Naive thymus-derived CD4-positive, alpha-beta T cell (primary cell): ENCODE measurements at regions not wholly inside any gene's neighbourhood (a gene's known extent, or its start where the extent isn't known, plus 50 kb on each side); places are given as distances from the start of the nearest gene placed in this dataset.
A peak's percentile ranks its signal among the peaks of the same experiment; 100 is the strongest.

Experiments used
- ATAC-seq: fragments of 150-1000 bp; cut with Tn5 transposase; 2 replicates; pipeline ENCODE4 v1.10.0; 2021; ENCODE audit warnings: mild to moderate bottlenecking, moderate library complexity
- CTCF ChIA-PET: fragments of 350-600 bp; sonication (Branson Sonifier 250); formaldehyde crosslinking; loops from one replicate; lab custom pipeline; 2021; ENCODE audit warnings: antibody characterized with exemption; lab: Charles Lee
- POLR2A ChIA-PET: fragments of 350-600 bp; sonication (Branson Sonifier 250); formaldehyde crosslinking; loops from one replicate; lab custom pipeline; 2021; ENCODE audit warnings: antibody characterized with exemption, inconsistent platforms; lab: Charles Lee
- DNase-seq, 9 donors: peaks; one replicate each; pipeline versions ENCODE4 v3.0.0 to v3.0.0-alpha.2; 2020 to 2022; ENCODE audit warnings: mixed read lengths in 1 of 9
- H3K27ac ChIP-seq: one replicate; pipeline ENCODE4 v1.7.0; 2013; ENCODE audit warnings: mild to moderate bottlenecking, low read depth, low read length, moderate library complexity
- H3K27me3 ChIP-seq, 2 donors: one replicate each; pipeline ENCODE4 v1.7.0; 2013; ENCODE audit warnings: low read length in 2 of 2, mild to moderate bottlenecking in 2 of 2, moderate library complexity in 2 of 2; ENCODE audit not compliant: control insufficient read depth in 2 of 2, insufficient read depth in 2 of 2
- H3K36me3 ChIP-seq, 3 experiments: 1 replicate in 2 of 3; 2 replicates in 1 of 3; pipeline ENCODE4 v1.7.0; 2013; ENCODE audit warnings: low read length in 3 of 3, mild to moderate bottlenecking in 3 of 3, moderate library complexity in 1 of 3; ENCODE audit not compliant: insufficient read depth in 3 of 3, control insufficient read depth in 2 of 3
- H3K4me1 ChIP-seq, 2 donors: one replicate each; pipeline ENCODE4 v1.7.0; 2013; ENCODE audit warnings: low read length in 2 of 2, mild to moderate bottlenecking in 2 of 2, moderate library complexity in 1 of 2; ENCODE audit not compliant: control insufficient read depth in 2 of 2, insufficient read depth in 2 of 2
- H3K4me3 ChIP-seq: 2 replicates; pipeline ENCODE4 v1.7.0; 2013; ENCODE audit warnings: mild to moderate bottlenecking, low read length
- H3K9me3 ChIP-seq, 3 experiments: 1 replicate in 2 of 3; 2 replicates in 1 of 3; pipeline ENCODE4 v1.7.0; 2013; ENCODE audit warnings: low read length in 3 of 3; ENCODE audit not compliant: control insufficient read depth in 2 of 3
- H3K27ac Mint-ChIP-seq, 9 donors: one replicate each; pipeline ENCODE4 v1.8.0; 2020 to 2022; ENCODE audit warnings: mixed read lengths in 9 of 9, mild to moderate bottlenecking in 8 of 9, moderate library complexity in 5 of 9, inconsistent platforms in 2 of 9
- H3K27me3 Mint-ChIP-seq, 5 donors: one replicate each; pipeline ENCODE4 v1.8.0; 2021 to 2022; ENCODE audit warnings: mixed read lengths in 5 of 5, mild to moderate bottlenecking in 1 of 5
- H3K36me3 Mint-ChIP-seq, 5 donors: one replicate each; pipeline ENCODE4 v1.8.0; 2020 to 2022; ENCODE audit warnings: mixed read lengths in 5 of 5, mild to moderate bottlenecking in 3 of 5, inconsistent platforms in 1 of 5
- H3K4me1 Mint-ChIP-seq, 7 donors: one replicate each; pipeline ENCODE4 v1.8.0; 2020 to 2022; ENCODE audit warnings: mixed read lengths in 7 of 7, mild to moderate bottlenecking in 3 of 7, inconsistent platforms in 1 of 7
- H3K4me3 Mint-ChIP-seq, 10 donors: one replicate each; pipeline ENCODE4 v1.8.0; 2020 to 2022; ENCODE audit warnings: mild to moderate bottlenecking in 10 of 10, mixed read lengths in 10 of 10, moderate library complexity in 6 of 10, inconsistent platforms in 2 of 10
- H3K9me3 Mint-ChIP-seq, 11 donors: one replicate each; pipeline ENCODE4 v1.8.0; 2020 to 2022; ENCODE audit warnings: mixed read lengths in 11 of 11, mild to moderate bottlenecking in 4 of 11, inconsistent platforms in 1 of 11, moderate library complexity in 1 of 11
- intact Hi-C, 2 donors: fragments of 100-400 bp; cut with micrococcal nuclease; formaldehyde crosslinking; loops; one replicate each; pipeline ENCODE4 v1.15.1; 2023

DNA sequence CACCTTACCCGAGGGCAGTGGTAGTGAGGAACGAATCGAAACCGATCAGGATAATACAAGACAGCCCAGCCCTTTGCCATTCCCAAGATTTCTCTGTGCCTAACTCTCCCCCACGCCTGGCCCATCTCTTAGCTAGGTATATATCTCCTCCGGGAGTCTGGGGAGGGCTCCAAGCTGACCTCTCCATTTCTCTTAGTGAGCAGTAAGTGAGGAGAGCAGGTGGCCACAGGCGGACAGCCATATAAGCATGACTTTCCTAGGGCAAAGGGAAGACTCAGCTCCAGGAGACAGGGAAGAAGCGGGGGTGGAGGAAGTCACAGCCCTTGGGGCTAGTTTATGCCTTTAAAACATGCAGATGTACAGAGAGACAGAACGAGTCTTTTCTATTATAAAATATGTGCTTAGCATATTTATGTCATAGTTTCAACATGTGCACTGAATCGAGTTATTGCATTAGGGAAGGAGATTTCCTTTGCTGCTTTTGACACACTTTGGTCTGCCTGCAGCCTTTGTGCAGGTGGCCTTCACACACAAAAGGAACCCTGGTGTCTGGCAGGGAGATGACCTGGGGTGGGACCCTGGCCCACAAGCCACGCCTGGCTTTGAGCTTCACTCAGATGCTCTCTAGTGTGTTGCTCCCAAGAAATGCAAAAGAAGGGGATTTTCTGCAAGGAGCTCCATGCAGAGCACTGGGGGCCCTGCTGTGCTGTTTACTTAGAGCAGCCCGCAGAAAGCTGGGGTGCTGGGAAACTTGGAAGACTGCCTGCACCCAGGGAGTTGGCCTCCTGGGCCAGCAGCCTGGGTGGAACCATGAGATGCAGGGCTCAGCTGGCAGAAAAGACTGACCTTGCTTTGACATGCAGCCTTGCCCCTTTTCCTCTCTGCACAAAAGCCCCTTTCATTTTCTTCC, 613.3 kb downstream of the BCOR start:
- intact Hi-C loops: no loop called here

DNA sequence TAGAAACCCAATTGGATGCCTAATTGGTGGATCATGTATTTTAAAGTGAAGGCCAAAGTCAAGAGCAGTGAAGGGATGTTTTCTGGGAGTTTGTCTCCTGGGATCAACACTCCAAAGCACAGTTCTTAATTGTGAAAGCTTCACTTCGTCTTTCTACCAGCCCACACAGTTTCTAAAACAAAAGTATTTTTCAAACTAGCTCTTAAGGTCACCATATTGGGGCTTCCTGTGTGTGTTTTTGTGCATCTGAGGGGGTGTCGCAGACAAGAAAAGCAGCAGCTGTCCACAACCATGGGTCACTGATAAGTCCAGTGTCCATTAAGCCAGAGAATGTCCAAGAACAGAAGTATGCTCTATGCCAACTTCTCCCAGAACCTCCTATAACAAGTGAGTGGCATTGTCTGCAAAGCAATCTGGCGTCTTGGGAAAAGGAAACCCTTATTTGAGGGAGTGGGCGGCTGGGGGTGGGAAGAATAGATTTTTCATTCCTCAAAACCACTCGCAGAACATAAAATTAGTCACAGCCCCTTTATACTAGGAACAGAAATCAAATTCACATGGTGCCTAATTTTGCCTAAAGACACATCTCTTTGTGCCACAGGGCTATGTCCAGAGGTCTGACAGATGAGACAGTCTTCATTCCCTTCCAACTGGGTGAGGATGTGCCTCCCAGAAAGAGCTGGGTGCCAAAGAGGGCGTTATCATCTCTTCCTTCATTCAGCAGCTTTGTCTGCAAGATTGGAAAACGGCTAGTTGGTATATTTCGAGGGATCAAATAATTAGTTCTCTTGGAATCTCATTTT, 610.4 kb downstream of the BCOR start:
- Histone ChIP-seq H3K36me3 (no peaks in the 10 kb centered on the region), H3K27ac (no peak overlapping the region), H3K4me3 (no peak overlapping the region), H3K4me1 (peaks cover 7 to 14% of the 10 kb centered on the region in 2 donors), H3K27me3 (no peaks in the 10 kb centered on the region), H3K9me3 (no peaks in the 10 kb centered on the region)
- CTCF ChIA-PET: no interaction called here
- intact Hi-C loops: no loop called here
- DNase-seq (no peak), ATAC-seq (no peak)
- H3K27ac Mint-ChIP-seq: peak overlapping the region in 3 of 9 donors; percentile 6 to 62 (median 29)
- no peaks in the 10 kb centered on the region for H3K27me3 Mint-ChIP-seq
- H3K4me3 Mint-ChIP-seq: peak overlapping the region in 1 of 10 donors; percentile 30
- POLR2A ChIA-PET: no interaction called here
- H3K9me3 Mint-ChIP-seq: peaks cover 0 to 2% (median 0%) of the 10 kb centered on the region in 11 donors
- H3K36me3 Mint-ChIP-seq: peaks cover 0 to 8% (median 0%) of the 10 kb centered on the region in 5 donors
- H3K4me1 Mint-ChIP-seq: peaks cover 4 to 34% (median 23%) of the 10 kb centered on the region in 7 donors

More for the DNA sequence above, 613.3 kb downstream of the BCOR start:
- Mint-ChIP-seq H3K4me3 (no peak overlapping the region), H3K36me3 (no peaks in the 10 kb centered on the region), H3K27ac (no peak overlapping the region), H3K9me3 (no peaks in the 10 kb centered on the region), H3K4me1 (peaks cover 0 to 13% (median 5%) of the 10 kb centered on the region in 7 donors), H3K27me3 (no peaks in the 10 kb centered on the region)
- DNase-seq: no peak
- no peaks in the 10 kb centered on the region for H3K4me1 ChIP-seq
- no peak for ATAC-seq
- H3K27me3 ChIP-seq: no peaks in the 10 kb centered on the region
- no peaks in the 10 kb centered on the region for H3K9me3 ChIP-seq
- no peaks in the 10 kb centered on the region for H3K36me3 ChIP-seq
- CTCF ChIA-PET: no interaction called here
- H3K4me3 ChIP-seq: no peak overlapping the region
- no peak overlapping the region for H3K27ac ChIP-seq
- POLR2A ChIA-PET: no interaction called here

DNA sequence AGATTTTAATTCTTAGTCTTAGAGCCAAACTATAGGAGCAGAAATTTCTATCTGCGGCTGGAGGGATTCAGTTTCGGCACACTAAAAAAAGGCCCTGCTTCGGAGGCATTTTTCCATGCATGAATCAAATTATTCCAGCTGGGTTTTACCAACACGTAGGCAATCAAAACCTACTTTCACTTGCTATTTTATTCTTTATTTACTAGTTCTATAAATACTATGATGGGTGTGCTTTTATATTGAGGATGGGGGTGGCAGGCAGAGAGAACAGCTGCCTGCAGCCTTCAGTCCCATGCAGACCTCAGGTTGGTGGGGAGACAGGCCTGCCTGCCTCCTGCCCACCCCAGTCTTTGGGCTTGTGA, 609.8 kb downstream of the BCOR start:
- POLR2A ChIA-PET: no interaction called here
- H3K4me3 ChIP-seq: no peak overlapping the region
- no peaks in the 10 kb centered on the region for H3K36me3 ChIP-seq
- Mint-ChIP-seq H3K4me3 (no peak overlapping the region), H3K36me3 (peaks cover 0 to 8% (median 0%) of the 10 kb centered on the region in 5 donors), H3K9me3 (peaks cover 0 to 2% (median 0%) of the 10 kb centered on the region in 11 donors), H3K4me1 (peaks cover 8 to 40% (median 29%) of the 10 kb centered on the region in 7 donors), H3K27ac (peak overlapping the region in 1 of 9 donors; percentile 34), H3K27me3 (no peaks in the 10 kb centered on the region)
- intact Hi-C loops: no loop called here
- CTCF ChIA-PET: no interaction called here
- H3K27me3 ChIP-seq: no peaks in the 10 kb centered on the region
- no peak overlapping the region for H3K27ac ChIP-seq
- peaks cover 7 to 18% of the 10 kb centered on the region in 2 donors for H3K4me1 ChIP-seq
- ATAC-seq (no peak), DNase-seq (no peak)
- no peaks in the 10 kb centered on the region for H3K9me3 ChIP-seq

DNA sequence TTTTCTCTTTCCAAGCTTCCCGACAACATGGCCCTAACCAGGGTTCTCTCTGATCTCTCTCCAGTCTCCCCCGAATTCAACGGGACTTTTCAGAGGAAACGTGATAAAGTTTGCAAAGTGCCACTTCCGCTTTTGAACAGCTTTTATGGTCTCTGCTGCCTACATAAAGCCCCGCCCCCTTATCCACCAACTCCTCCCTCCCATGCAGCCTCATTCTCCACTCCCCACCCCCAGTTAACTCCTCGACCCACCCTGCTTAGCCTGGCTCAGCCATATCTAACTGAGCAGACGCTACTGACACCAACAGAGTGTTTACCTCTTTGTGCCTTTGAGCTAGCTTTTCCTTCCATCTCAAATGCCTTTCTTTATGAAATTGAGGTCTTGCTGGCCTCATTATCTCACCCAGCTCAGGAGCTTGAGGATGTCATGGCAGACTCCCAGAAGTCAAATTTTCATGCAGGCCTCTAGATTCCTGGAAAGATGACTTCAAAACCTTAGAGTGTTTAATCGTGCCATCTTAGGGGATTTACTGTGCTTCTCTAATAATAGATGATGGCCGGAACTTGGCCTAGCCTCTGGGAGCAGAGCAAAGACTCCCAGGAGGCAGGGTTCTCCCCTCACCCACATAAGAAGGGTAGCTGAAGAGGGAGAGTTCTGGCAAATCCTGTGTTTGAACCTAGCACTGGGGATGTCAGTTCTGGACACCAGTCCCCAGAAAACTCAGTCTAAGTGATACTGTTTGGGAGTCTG, 606.0 kb downstream of the BCOR start:
- Mint-ChIP-seq H3K4me3 (peak overlapping the region; percentile 62 to 77 (median 68)), H3K27ac (peak overlapping the region in 8 of 9 donors; percentile 60 to 87 (median 77)), H3K4me1 (peaks cover 11 to 40% (median 33%) of the 10 kb centered on the region in 7 donors), H3K36me3 (peaks cover 0 to 8% (median 0%) of the 10 kb centered on the region in 5 donors), H3K9me3 (peaks cover 0 to 2% (median 0%) of the 10 kb centered on the region in 11 donors), H3K27me3 (no peaks in the 10 kb centered on the region)
- DNase-seq (peak in 8 of 9 donors; percentile 31 to 67 (median 50)), ATAC-seq (peak; percentile 95)
- ChIA-PET POLR2A (interaction anchor here (0.8 kb wide), 1 partner anchor 10 kb away, joined by 3 read pairs; no protein-coding TSS in a partner anchor), CTCF (no interaction called here)
- peak overlapping the region; percentile 27 for H3K4me3 ChIP-seq
- intact Hi-C loops: loop anchor here in 1 of 2 donors (10.0 kb wide), 2 partner anchors 67 to 157 kb away; no protein-coding TSS in a partner anchor
- no peaks in the 10 kb centered on the region for H3K9me3 ChIP-seq
- H3K27ac ChIP-seq: no peak overlapping the region
- H3K4me1 ChIP-seq: peaks cover 7 to 18% of the 10 kb centered on the region in 2 donors
- no peaks in the 10 kb centered on the region for H3K36me3 ChIP-seq
- H3K27me3 ChIP-seq: no peaks in the 10 kb centered on the region

DNA sequence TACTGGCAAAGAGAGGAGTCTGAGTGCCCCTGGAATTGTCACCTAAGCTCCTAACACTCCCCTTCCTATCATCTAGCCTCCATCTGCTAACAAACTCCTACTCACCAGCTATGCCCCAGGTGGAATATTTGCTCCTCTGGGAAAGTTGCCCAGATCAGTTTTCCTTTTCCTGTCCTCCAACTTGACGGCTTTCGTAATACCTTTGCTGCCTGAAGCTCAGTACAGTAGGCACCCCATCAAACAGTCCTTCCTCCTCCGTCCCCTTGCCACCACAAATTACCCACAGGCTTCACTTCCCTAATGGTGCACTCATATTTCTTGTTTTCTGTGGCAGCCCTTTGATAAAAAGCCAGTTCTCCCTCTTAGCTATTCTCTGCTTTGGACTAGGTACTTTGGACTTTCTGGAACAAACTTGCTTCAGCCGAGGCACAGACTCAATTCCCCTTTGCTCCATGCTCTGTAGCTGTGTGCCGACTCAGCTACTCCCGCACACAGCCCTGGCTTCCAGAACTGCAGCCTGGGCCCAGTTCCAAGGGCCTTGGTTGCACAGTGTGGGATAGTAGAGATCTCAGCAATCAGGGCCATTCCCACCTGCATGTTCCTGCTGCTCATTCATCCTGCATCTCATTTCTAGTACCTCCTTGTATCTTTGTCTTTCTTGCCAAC, 605.1 kb downstream of the BCOR start:
- intact Hi-C loops: loop anchor here in 1 of 2 donors (10.0 kb wide), 2 partner anchors 68 to 158 kb away; no protein-coding TSS in a partner anchor
- peaks cover 0 to 8% (median 0%) of the 10 kb centered on the region in 5 donors for H3K36me3 Mint-ChIP-seq
- peak; percentile 58 for ATAC-seq
- peak overlapping the region in 6 of 9 donors; percentile 10 to 63 (median 36) for H3K27ac Mint-ChIP-seq
- Histone ChIP-seq H3K4me1 (peaks cover 7 to 18% of the 10 kb centered on the region in 2 donors), H3K36me3 (no peaks in the 10 kb centered on the region), H3K27me3 (no peaks in the 10 kb centered on the region), H3K27ac (no peak overlapping the region), H3K9me3 (no peaks in the 10 kb centered on the region), H3K4me3 (no peak overlapping the region)
- H3K9me3 Mint-ChIP-seq: peaks cover 0 to 2% (median 0%) of the 10 kb centered on the region in 11 donors
- no peak for DNase-seq
- POLR2A ChIA-PET: interaction anchor here (0.8 kb wide), 1 partner anchor 9 kb away, joined by 3 read pairs; no protein-coding TSS in a partner anchor
- CTCF ChIA-PET: no interaction called here
- H3K4me1 Mint-ChIP-seq: peaks cover 11 to 34% (median 30%) of the 10 kb centered on the region in 7 donors
- peak overlapping the region in 3 of 10 donors; percentile 1 to 58 (median 14) for H3K4me3 Mint-ChIP-seq
- H3K27me3 Mint-ChIP-seq: no peaks in the 10 kb centered on the region
